ENCODE measurements at regions not wholly inside any gene's neighbourhood (a gene's known extent, or its start where the extent isn't known, plus 50 kb on each side); places are given as distances from the start of the nearest gene placed in this dataset.

DNA sequence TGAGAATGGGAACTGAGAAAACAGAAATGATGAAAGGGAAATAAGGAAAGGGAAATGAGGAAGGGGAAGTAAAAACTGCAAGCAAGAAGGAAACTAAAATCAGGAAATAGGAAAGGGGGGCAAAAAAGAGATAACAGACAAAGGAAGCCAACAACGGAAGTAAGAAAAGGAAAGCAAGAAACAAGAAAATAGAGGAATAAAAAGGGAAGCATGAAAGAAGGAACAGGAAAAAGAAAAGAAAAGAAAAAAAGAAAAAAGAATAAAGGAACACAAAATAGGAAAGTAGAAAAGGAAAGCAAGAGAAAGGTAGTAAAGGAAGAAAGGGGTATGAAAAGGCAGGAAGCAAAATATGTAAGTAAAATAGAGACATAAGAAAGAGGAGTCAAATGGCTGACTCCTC is 241.2 kb upstream of the NCKAP5 start:
- DNase-seq (ENCODE audit: low read depth in 1 of 2, low spot score in 1 of 2): no peak

DNA sequence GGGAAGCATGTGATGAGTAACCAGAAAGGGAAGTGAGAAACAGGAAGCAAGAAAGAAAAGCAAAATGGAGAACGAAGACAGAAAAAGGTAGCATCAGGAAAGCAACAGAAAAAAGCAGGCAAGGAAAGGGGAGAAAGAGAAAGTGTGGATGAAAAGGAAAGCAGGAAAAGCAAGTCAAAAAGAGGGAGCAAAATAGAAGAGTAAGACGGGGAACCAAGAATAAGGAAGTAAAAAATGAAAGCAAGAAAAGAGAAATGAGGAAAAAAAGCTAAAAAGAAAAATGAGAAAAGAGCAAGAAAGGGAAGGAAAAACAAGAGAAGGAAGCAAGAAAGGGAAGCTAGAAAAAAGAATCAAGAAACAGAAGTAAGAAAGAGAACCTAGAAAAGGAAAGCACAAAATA is 242.3 kb upstream of the NCKAP5 start:
- no peak for DNase-seq (ENCODE audit: low read depth in 1 of 2, low spot score in 1 of 2)

DNA sequence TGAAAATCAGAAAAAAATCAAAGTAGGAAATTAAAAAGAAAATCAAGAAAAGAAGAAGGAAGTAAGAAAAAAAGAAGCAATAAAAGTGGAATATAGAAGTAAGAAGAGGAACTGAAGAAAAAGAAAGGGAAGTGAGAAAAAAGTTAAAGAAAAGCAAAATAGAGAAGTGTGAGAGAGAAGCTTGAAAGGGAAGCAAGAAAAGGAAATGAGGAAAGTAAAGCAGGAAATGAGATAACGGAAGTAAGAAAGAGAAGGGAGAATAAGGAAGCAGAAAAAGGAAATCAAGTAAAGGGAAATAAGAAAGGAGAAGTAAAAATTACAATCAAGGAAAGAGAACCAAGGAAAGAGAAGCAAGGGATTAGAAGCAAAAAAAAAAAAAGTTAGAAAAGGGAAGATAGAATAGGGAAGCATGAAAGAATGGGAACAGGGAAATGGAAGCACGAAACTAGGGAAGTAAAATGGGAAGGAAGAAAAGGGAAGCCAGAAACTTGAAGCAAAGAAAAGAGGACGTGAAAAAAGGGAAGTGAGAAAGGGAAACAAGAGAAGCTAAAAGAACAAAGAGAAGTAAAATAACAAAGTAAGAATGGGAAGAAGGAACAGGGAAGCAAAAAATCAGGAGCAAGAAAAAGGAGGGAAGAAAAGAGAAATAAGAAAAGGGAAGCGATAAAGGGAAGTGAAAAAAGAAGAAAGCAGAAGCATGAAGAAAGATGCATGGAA is 243.3 kb upstream of the NCKAP5 start:
- DNase-seq (ENCODE audit: low read depth in 1 of 2, low spot score in 1 of 2): no peak

DNA sequence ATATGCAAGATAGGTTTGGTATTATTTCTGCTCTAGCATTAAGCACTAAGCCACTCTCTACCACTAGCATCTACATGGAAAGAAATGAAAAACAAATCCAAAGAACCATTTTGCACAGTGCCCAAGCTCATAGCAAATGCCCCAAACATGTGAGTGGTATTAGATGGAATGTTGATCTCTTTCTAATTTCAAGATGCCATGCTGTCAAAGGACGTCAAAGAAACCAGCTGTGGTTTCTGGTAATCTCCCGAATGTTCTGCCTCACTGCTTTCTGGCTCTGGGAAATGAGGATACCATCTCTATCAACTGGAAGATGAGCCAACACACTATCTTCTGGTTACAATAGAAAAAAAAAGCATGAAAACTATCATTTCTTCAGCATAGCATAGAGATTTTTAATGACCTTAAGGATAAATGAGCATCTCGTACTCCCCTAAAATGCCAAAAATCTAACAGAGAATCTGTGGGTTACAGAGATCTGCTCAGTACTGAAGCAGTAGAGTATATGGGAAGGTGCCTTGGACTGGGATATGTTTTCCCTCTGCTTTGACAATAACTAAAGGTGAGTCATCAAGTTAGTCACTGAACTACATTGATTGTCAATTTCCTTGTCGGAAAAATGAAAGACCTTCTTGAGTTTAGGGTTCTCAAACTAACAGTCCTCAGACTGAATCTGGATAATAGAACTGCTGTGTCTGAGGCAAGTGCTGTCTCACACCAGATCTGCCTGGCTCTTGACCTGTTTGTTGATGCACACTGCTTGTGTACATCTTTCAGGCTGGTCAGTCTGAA is 244.8 kb upstream of the NCKAP5 start:
- no peak for DNase-seq (ENCODE audit: low read depth in 1 of 2, low spot score in 1 of 2)

DNA sequence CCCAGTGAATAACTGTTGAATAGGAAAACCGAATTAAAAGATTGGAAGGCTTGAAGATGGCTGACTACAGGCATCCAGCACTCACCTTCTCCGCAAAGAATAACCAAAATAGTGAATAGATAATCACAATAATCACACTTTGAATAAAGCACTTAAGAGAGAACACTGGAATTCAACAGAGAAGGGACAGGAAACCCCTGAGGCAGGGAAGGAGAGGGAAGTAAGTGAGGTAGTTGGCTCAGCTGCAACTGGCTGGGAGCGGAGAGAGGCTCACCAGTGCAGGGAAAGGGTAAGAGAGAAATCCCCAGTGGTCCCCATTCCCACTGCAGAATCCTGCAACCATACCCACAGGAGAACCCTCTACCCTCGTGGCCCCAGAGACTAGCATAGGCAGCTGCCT is 246.6 kb upstream of the NCKAP5 start:
- no peak for DNase-seq (ENCODE audit: low read depth in 1 of 2, low spot score in 1 of 2)

DNA sequence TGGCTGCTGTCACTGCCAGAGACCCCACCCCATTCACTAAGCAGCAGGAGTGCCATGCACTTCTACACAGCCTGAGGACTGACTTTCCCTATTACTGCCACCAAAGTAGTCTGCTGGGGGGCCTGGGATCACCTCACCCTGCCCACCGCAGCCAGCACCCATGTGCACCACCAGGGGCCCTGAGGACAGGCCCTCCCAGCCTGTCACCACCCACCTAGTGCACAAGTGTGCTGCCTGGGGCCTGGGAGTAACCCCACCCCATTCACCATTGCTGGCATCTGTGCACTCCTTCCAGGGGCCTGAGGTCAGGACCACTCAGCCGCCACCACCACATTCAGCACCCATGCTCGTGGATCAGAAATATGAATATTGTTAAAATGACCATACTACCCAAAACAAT is 247.8 kb upstream of the NCKAP5 start:
- DNase-seq (ENCODE audit: low read depth in 1 of 2, low spot score in 1 of 2): no peak

DNA sequence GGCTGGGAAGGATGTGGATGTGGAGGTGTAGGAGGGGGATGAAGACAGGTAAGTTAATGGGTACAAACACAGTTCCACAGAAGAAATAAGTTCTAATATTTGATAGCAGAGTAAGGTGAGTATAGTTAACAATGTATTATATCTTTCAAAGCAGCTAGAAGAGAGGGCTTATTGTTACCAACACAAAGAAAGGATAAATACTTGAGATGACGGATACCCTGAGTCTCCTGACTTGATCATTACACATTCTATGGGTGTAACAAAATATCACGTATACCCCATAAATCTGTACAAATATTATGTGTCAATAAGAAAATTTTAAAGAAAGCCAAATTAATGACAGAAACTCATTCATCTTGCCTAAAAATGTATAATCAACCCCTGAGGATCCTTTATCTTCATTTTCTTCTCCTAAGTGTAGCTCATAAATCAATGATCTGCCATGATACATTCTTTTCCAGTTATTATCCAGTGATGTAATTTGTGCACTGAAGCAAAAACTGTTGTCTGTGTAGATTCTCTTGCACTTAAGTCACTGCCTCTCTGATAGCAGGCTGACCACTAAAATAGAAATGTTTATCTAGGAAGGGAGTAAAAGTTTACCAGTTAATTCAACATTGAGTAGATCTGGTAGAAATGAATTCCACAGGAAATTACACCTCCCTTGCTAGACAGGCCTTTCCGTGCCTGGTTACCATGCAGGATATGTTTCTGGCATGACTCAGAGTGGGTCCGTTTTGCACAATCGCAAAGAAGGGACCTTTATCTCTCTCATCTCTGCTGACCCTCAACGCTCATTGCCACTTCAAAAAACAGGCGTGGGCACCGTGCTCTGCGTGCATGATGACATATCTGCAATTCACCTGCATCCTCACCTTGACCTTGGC is 249.7 kb upstream of the NCKAP5 start:
- no peak for DNase-seq (ENCODE audit: low read depth in 1 of 2, low spot score in 1 of 2)

DNA sequence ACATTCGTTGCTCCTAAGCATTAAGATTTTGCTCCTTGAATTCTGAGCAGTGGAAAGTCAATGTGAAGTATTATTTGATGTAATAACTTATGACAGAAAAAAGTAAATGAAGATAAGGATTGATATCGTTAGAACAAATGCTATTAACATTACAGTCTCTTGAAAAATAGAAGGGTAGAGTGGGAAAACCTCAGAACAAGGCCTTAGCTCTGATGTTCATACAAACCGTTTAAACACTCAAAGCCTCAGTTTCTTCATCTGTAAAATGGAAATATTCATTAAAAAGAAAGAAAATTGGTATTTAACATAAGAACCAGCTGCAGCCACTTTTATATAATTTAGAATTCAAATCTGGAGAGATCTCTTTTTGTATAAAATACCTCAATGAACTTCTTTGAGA is 250.4 kb upstream of the NCKAP5 start:
- no peak for DNase-seq (ENCODE audit: low read depth in 1 of 2, low spot score in 1 of 2)

DNA sequence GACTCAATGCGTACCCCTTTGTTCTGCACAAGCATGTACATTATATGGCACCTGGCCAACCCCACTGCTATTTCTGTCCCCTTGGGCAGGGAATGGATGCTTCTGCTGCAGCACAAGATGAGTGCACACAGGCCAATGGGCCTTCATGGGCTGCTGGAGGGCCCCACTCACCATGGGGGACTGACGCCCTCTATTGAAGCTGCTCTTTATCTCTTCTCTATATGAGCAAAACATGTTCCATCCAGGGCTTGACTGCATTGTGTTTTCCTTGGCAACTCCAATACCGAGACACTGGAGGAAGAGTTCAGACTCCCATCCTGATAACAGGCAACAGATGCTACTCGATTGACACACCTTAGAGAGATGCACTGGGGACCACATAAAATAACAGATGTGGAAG is 251.6 kb upstream of the NCKAP5 start:
- DNase-seq (ENCODE audit: low read depth in 1 of 2, low spot score in 1 of 2): no peak

DNA sequence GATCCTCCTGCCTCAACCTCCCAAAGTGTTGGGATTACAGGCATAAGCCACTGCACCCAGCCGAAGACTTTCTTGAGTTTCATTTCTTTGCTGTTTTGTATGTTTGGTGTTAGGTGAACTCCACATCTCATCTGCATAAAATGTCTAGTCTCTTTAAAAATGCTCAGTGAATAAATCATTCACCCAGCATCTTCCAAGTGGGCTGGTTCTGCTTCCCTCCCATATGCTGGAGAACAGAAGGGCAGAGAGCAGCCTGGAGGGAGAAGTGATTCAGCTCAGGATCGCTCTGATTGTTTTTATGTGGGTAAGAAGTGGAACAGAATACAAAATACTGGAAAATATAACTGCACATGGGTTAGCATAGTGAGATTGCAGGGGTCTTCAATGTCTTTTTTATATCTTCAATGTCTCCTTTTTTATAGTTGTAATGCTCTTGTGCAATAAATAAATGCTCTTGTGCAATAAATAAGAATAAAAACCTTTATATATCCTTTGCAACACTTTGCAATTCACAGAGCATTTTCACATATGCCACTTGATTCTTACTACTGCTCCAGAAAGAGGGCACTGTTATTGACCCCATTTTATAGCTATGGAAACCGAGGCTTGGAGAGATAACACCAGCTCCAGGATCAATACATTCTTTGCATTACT is 253.0 kb upstream of the NCKAP5 start:
- no peak for DNase-seq (ENCODE audit: low read depth in 1 of 2, low spot score in 1 of 2)

DNA sequence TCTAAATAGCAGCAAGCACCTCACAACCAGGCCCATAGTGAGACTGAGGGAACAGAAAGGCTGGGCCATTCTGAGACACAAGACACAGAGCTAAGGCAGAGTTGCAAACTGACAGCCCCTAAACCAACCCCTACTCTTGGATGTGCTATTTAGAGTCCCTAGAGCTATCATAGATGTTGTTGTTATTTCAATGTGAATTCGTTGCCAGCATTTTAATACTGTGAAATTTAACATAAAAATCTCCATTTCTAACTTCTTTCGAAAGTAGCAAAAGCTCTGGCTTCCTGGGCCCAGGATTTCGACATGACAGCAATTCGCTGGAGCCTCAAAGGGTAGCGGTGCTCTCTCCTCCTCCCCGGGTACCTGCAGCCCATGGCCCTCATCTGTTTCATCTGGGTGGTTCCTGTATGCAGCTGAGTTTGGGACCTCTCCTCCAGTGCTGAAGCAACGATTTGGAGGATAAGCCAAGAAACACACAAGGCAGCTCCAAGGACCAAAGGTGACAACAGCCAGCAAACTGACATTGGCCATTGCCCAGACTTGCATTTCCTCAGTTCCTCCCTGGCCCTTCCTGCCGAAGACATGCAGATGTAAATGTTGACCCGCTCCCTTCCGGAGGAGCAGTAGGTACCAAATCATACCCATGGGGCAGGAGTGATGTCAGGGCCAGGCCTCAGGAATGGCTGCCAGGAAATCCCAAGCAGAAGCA is 254.4 kb upstream of the NCKAP5 start:
- no peak for DNase-seq (ENCODE audit: low read depth in 1 of 2, low spot score in 1 of 2)

DNA sequence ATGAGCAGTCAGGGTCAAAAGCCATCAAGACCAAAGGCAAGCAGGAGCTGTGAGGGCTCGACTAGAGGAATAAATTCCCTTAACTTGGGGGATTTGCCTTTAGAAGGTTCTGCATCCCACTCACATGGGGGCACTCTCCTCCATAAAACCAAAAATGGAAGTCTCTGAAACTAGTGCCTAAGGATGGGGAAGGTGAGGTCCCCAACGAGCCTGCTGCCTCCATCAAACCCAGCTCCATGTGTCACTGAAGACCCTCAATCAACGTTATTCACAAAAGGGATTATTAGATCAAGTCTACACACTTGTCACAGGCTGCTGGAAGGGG is 254.9 kb upstream of the NCKAP5 start:
- DNase-seq (ENCODE audit: low read depth in 1 of 2, low spot score in 1 of 2): no peak

DNA sequence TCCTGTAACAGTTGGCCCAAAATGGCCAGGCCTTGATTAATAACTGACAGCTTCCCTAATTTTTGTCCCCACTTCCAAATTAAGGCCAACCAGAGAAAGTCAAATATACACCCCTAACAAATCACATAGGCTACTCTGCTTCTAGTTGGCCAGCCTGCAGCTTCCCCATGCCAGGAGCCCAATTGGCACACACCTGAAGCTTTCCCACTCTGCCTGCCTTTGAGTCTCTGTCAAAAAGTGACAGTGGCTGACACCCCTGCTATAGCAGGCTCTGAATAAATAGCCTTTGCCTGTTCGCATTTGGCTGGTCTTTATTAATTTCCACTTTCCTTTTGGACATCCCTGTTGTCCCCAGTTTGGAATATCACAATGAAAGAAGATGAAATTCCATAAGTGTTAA is 256.6 kb upstream of the NCKAP5 start:
- no peak for DNase-seq (ENCODE audit: low read depth in 1 of 2, low spot score in 1 of 2)

DNA sequence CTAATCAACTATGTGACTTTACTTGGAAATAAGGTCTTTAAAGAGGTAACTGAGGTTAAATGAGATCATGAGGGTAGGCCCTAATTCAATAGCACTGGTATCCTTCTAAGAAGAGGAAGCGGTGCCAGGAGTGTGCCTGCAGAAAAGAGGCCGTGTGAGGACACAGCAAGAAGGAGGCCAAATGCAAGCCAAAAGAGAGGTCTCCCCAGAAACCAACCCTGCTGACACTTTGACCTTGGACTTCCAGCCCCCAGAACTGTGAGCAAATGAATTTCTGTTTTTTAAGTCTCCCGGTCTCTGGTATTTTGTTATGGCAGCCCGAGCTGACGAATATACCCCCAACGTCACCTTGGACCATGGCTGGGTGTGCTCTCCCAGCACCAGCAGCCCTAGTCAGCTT is 257.5 kb upstream of the NCKAP5 start:
- no peak for DNase-seq (ENCODE audit: low read depth in 1 of 2, low spot score in 1 of 2)

DNA sequence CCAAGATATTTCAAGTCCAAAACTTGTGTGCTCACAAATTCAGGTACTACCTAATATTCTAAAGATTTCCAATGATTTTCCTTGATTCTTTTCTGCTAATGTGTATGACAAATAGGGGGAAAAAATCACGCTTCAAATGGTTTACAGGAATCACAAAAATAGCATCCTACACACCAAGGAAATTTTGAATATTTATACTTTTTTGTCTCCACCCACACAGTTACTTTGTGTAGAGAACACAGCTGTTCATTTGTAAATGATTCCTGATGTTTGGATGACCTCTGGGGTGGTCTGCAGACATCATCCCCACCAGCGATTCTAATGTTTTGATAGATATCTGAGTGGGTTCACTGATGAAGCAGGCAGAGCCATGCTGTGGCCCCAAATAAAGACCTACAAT is 260.6 kb upstream of the NCKAP5 start:
- DNase-seq (ENCODE audit: low read depth in 1 of 2, low spot score in 1 of 2): no peak

DNA sequence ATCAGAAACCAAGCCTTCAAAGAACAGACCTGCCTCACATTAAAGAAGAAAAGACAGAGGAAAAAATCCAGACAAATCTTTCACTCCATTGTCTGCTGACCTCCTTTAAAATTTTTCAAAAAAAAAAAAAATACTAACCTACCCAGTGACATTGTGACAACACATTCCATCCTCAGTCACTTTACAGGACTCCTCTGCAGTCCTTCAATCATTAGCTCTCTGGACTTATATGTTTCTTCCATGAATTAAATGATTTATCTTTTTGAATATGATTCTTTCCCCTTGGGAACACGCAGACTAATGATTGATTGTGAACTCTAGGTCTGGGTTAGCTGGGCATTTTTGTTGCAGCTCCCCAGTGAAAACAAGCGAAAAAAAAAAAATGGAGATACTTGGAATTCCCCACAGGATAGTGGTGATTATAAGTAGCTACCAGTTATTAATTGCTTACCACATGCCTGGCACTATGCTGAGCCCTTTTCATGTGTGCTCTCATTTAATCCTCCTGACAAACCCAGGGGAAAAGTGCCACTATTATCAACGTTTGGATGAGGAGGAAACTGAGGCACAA is 261.3 kb upstream of the NCKAP5 start:
- DNase-seq (ENCODE audit: low read depth in 1 of 2, low spot score in 1 of 2): no peak

DNA sequence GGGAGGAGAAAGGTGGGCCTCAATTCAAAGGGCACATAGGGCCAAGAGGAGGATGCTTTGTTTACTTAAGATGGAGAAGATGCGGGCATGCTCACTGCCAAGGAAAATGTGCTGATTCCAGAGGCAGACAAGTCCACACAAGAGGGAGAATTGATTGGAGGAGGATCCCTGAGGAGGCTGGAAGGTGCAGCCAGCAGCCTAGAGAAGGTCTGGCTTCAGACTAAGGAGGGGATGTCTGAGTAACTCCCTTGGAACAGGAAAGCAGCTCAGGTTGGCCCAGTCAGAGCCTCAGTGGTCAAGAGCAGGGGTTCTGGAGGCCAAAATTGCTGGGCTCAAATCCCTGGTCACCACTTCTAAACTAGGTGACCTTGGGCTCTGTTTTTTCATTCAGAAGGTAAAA is 265.5 kb upstream of the NCKAP5 start:
- DNase-seq (ENCODE audit: low read depth in 1 of 2, low spot score in 1 of 2): no peak

DNA sequence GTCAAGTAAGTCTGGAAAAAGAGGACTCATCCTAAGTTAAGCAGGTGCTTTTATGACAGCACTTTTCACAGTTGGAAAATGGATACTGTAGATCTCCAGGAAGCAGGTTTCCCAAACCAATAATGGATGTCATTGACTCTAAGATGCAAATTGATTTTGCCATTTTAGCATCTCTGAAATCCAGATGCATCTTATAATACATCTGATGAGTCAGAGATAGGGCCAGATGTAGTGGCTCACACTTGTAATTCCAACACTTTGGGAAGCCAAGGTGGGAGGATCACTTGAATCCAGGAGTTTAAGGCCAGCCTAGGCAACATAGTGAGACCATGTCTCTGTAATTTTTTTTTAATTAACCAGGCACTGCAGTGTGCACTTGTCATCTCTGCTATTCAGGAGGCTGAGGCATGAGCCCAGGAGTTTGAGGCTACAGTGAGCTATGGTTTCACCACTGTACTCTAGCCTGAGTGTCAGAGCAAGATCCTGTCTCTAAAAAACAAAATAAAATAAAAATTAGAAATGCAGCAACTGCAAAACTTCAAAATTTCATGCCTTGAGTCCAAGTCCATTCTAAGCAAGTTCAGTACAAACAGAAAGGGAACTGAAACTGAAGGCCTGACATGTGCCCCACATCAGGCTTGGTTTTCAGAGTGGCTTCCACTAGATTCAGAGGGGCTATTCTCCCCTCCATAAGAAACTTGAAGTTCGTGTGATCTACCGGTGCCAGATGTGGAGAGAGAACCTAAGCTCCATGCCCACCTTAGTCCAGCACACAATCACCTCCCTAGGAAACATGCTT is 267.8 kb upstream of the NCKAP5 start:
- no peak for DNase-seq (ENCODE audit: low read depth in 1 of 2, low spot score in 1 of 2)

DNA sequence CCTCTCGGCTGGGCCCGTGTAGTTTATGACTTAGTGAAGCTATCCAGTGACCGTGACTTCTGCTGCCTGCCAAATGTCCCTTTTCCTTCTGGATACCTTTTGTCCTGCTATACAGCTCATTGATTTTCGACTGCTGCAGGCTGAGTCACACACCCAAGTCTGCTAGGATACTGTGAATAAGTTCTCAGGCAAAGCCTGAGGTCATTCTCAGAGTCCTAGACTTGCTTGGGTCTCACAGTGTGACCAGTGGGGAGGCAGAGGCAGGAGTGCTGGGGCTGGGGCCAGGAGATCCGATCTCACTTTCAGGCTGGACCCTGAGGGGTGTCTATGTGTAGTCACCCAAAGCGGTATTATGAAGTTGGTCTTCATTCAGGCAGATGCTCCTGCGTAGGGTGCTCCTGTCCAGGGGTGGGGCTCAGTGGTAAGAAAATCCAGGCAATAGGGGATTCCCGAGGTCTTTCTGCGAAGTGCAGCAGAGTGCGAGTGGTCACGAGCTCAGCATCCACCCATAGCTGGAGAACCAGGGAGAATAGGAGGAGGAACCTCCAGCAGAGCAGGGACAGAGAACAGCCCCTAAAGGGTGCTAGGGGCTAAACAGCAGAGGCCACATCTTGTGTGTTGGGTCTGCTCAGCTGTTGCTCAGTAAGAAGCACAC is 268.6 kb upstream of the NCKAP5 start:
- DNase-seq (ENCODE audit: low read depth in 1 of 2, low spot score in 1 of 2): no peak
